Stimulated activated naive B cell treated with anti-CD40 and anti-IgM and Interleukin-4, amounts not matched to agents 10 μg/mL and 1 μg/mL and 100 μg/mL, for 72 hours (primary cell): ENCODE measurements at regions not wholly inside any gene's neighbourhood (a gene's known extent, or its start where the extent isn't known, plus 50 kb on each side); places are given as distances from the start of the nearest gene placed in this dataset.

Experiments
- ATAC-seq, 2 donors: fragments of 150-1000 bp; cut with Tn5 transposase; replicated peaks; 2 replicates each; pipeline ENCODE4 v1.10.0; 2021; ENCODE audit warnings: moderate library complexity in 1 of 2
- DNase-seq: peaks from one replicate; pipeline ENCODE4 v3.0.0; 2021
- H3K27ac Mint-ChIP-seq: one replicate; pipeline ENCODE4 v1.8.0; 2022; ENCODE audit warnings: mild to moderate bottlenecking, mixed read lengths
- H3K27me3 Mint-ChIP-seq, 2 donors: one replicate each; pipeline ENCODE4 v1.8.0; 2022; ENCODE audit warnings: mixed read lengths in 2 of 2
- H3K36me3 Mint-ChIP-seq, 2 donors: one replicate each; pipeline ENCODE4 v1.8.0; 2022; ENCODE audit warnings: mixed read lengths in 2 of 2, mild to moderate bottlenecking in 1 of 2
- H3K4me1 Mint-ChIP-seq, 2 donors: one replicate each; pipeline ENCODE4 v1.8.0; 2022; ENCODE audit warnings: mixed read lengths in 2 of 2, mild to moderate bottlenecking in 1 of 2
- H3K4me3 Mint-ChIP-seq, 2 donors: one replicate each; pipeline ENCODE4 v1.8.0; 2022; ENCODE audit warnings: mild to moderate bottlenecking in 2 of 2, mixed read lengths in 2 of 2, moderate library complexity in 1 of 2
- H3K9me3 Mint-ChIP-seq, 2 donors: one replicate each; pipeline ENCODE4 v1.8.0; 2022; ENCODE audit warnings: mixed read lengths in 2 of 2, mild to moderate bottlenecking in 1 of 2

DNA sequence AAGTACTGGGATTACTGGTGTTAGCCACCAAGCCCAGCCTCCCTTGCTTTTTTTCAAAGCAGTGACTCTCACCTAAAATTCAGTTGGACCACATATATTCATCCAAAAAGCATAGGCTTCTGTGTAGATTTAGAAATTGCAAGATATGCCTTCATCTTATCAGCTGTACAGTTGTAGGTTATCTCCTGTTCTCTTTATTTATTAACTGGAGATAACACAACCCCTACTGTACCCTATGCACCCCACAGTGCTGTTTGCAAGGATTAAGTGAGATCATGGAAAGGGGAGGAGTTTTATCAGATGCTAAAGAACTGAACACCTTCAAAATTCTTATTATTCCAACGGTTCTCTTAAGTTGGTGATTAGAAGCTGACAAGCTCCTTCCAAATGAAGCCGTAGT lies 164.4 kb upstream of the JARID2 start:
- H3K27ac Mint-ChIP-seq = no peak overlapping the region
- H3K36me3 Mint-ChIP-seq = no peaks in the 10 kb centered on the region
- H3K27me3 Mint-ChIP-seq = no peaks in the 10 kb centered on the region
- ATAC-seq (no peak), DNase-seq (no peak)
- peaks cover 7 to 8% of the 10 kb centered on the region in 2 donors for H3K4me1 Mint-ChIP-seq
- no peaks in the 10 kb centered on the region for H3K9me3 Mint-ChIP-seq
- H3K4me3 Mint-ChIP-seq = no peak overlapping the region

GRCh38 chr6:15082708-15083107 lies 163.2 kb upstream of the JARID2 start:
- Mint-ChIP-seq H3K36me3 (no peaks in the 10 kb centered on the region), H3K27ac (no peak overlapping the region), H3K4me3 (no peak overlapping the region), H3K4me1 (peaks cover 12 to 20% of the 10 kb centered on the region in 2 donors), H3K9me3 (no peaks in the 10 kb centered on the region), H3K27me3 (no peaks in the 10 kb centered on the region)
- DNase-seq (no peak), ATAC-seq (no peak)

DNA sequence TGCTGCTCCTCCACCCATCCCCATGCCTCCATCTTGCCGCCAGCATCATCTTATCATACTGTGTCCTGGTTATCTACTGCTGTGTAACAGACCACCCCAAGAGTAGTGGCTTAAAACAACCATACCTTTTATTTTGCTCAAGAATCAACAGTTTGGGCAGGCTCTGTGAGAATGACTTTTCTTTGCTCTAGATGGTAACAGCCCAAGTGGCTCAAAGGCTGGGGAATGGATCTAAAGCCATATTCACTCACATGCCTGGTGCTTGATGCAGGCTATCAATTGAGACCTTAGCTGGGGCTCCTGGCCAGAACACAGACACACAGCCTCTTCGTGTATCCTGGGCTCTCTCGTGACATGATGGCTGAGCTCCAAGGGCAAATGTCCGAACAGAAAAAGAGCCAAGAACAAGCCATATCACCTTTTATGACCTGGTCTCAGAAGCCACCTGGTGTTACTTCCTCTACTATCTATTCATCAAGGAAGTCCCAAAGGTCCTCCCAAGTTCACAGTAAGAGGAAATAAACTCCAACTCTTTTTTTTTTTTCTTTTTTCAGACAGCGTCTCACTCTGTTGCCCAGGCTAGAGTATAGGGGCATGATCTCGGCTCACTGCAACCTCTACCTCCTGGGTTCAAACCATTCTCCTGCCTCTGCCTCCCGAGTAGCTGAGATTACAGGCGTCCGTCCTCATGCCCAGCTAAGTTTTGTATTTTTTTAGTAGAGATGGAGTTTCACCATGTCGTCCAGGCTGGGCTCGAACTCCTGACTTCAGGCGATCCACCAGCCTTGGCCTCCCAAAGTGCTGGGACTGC lies 159.3 kb upstream of the JARID2 start:
- no peak overlapping the region for H3K4me3 Mint-ChIP-seq
- H3K4me1 Mint-ChIP-seq = peaks cover 11 to 22% of the 10 kb centered on the region in 2 donors
- ATAC-seq (peak; percentile 45 to 57), DNase-seq (no peak)
- H3K9me3 Mint-ChIP-seq = no peaks in the 10 kb centered on the region
- no peaks in the 10 kb centered on the region for H3K36me3 Mint-ChIP-seq
- no peak overlapping the region for H3K27ac Mint-ChIP-seq
- no peaks in the 10 kb centered on the region for H3K27me3 Mint-ChIP-seq

DNA sequence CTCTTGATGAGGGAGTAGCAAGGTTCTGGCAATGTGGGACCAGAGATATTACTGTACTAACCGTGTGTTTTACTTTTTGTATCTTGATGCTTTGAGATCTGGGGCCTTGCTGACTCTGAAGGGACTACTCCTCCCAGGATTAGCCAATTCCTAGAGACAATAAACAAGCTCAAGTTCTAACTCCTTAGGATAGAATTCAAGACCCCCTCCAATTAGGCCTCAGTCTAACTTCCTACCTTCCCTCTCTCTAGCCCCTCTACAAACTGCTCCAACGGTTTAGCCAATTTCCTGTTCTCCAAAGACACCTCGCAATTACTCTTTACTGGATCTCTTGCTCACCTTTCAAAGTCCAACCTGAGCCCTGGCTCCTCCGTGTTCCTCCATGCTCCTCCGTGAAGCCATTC lies 158.7 kb upstream of the JARID2 start:
- Mint-ChIP-seq H3K27ac (no peak overlapping the region), H3K27me3 (no peaks in the 10 kb centered on the region), H3K4me1 (peaks cover 11 to 22% of the 10 kb centered on the region in 2 donors), H3K4me3 (no peak overlapping the region), H3K9me3 (no peaks in the 10 kb centered on the region), H3K36me3 (no peaks in the 10 kb centered on the region)
- no peak for ATAC-seq
- DNase-seq = no peak

DNA sequence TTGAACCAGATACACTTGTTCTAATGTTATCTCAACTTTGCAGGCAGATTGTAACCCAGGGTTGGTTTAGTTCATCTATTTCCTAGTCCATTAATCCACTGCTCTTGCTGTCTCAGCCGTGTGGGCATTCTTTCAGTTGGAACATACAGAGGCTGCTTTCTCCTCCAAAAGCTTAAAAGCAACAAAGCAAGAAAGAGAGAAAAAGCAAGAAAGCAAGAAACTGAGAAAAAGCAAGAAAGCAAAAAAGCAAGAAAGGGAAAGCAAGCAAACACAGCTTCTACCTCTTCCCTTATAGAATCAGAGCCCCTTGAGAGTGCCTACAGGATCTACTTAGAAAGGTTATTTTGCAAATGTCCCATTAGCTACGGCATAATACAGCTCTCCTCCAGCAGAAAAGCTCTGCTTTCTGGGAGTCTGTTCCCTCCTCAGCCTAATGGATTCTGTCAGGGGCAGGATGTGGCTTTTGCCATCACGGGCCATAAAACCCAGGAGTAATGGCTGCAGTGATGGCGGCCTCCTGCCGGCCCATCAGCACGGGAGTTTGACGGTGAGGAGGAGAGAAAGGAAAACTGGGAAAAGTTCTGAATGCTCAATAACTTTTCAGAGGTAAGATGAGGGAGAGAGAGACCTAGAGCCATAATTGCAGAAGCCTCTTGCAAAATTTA lies 156.8 kb upstream of the JARID2 start:
- no peak overlapping the region for H3K27ac Mint-ChIP-seq
- H3K9me3 Mint-ChIP-seq = no peaks in the 10 kb centered on the region
- H3K4me3 Mint-ChIP-seq = no peak overlapping the region
- ATAC-seq (no peak), DNase-seq (no peak)
- H3K4me1 Mint-ChIP-seq = peaks cover 11 to 22% of the 10 kb centered on the region in 2 donors
- H3K36me3 Mint-ChIP-seq = no peaks in the 10 kb centered on the region
- no peaks in the 10 kb centered on the region for H3K27me3 Mint-ChIP-seq

GRCh38 chr6:15089569-15090144 lies 156.2 kb upstream of the JARID2 start:
- no peaks in the 10 kb centered on the region for H3K36me3 Mint-ChIP-seq
- DNase-seq = no peak
- no peak for ATAC-seq
- no peak overlapping the region for H3K27ac Mint-ChIP-seq
- H3K4me3 Mint-ChIP-seq = no peak overlapping the region
- H3K9me3 Mint-ChIP-seq = no peaks in the 10 kb centered on the region
- H3K4me1 Mint-ChIP-seq = peaks cover 11 to 22% of the 10 kb centered on the region in 2 donors
- H3K27me3 Mint-ChIP-seq = no peaks in the 10 kb centered on the region

GRCh38 chr6:15090145-15090579 lies 155.7 kb upstream of the JARID2 start:
- no peak overlapping the region for H3K4me3 Mint-ChIP-seq
- DNase-seq (no peak), ATAC-seq (no peak)
- H3K27me3 Mint-ChIP-seq = no peaks in the 10 kb centered on the region
- H3K4me1 Mint-ChIP-seq = peaks cover 11 to 22% of the 10 kb centered on the region in 2 donors
- no peaks in the 10 kb centered on the region for H3K9me3 Mint-ChIP-seq
- H3K36me3 Mint-ChIP-seq = no peaks in the 10 kb centered on the region
- H3K27ac Mint-ChIP-seq = no peak overlapping the region

GRCh38 chr6:15090745-15091384 lies 155.0 kb upstream of the JARID2 start:
- H3K9me3 Mint-ChIP-seq = no peaks in the 10 kb centered on the region
- ATAC-seq = no peak
- H3K4me1 Mint-ChIP-seq = peaks cover 13 to 25% of the 10 kb centered on the region in 2 donors
- H3K4me3 Mint-ChIP-seq = no peak overlapping the region
- no peaks in the 10 kb centered on the region for H3K36me3 Mint-ChIP-seq
- no peak for DNase-seq
- no peak overlapping the region for H3K27ac Mint-ChIP-seq
- no peaks in the 10 kb centered on the region for H3K27me3 Mint-ChIP-seq

DNA sequence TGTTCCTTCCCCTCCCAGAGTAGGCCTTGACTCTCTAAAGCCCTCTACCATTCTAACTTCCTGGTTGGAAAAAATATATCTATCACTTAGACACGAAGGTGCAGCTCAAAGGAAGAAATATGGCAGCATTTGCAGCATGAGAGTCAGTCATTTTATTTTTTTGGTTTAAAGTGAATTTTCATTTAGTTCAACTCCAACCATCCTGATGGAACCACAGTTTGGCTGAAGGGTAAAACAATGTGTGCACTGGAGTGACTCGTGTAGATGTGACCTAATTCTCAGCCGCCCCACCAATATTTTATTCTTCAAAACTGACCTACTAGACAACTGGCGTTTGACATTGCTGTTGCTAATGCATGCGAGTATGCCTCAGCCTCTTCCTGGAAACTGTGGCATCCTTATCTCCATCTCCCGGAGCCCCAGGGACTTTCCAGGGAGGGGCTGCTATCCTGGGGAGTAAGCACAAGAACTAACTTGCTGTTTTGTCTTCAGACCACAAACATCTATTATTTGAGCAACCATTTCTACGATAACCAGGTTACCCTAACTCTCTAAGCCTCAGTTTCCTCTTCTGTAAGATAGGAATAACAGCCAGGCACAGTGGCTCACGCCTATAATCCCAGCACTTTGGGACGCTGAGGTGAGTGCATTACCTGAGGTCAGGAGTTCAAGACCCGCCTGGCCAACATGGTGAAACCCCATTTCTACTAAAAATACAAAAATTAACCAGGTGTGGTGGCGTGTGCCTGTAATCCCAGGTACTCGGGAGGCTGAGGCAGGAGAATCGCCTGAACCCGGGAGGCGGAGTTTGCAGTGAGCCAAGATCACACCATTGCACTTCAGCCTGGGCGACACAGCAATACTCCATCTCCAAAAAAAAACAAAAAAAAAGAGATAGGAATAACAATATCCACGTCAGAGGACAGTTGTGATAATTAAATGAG lies 148.7 kb upstream of the JARID2 start:
- ATAC-seq (no peak), DNase-seq (no peak)
- no peaks in the 10 kb centered on the region for H3K9me3 Mint-ChIP-seq
- H3K4me1 Mint-ChIP-seq = peaks cover 2 to 4% of the 10 kb centered on the region in 2 donors
- no peaks in the 10 kb centered on the region for H3K36me3 Mint-ChIP-seq
- H3K27me3 Mint-ChIP-seq = no peaks in the 10 kb centered on the region
- no peak overlapping the region for H3K27ac Mint-ChIP-seq
- no peak overlapping the region for H3K4me3 Mint-ChIP-seq

DNA sequence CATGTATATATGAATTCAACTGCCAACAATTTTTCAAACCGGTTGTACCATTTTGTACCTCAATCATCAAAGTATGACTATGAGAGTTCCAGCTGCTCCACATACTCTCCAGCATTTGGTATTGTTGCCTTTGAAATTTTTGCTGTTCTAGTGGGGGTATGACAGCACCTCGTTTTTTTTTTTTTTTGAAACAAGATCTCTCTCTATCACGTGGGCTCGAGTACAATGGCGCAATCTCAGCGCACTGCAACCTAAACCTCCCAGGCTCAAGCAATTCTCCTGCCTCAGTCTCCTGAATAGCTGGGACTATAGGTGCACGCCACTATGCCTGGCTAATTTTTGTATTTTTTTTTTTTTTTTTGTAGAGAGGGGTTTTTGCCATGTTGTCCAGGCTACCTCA lies 144.7 kb upstream of the JARID2 start:
- Mint-ChIP-seq H3K4me1 (no peaks in the 10 kb centered on the region), H3K9me3 (peaks cover 3 to 4% of the 10 kb centered on the region in 2 donors), H3K27me3 (no peaks in the 10 kb centered on the region), H3K4me3 (no peak overlapping the region), H3K27ac (no peak overlapping the region), H3K36me3 (peaks cover 0 to 4% of the 10 kb centered on the region in 2 donors)
- DNase-seq (no peak), ATAC-seq (no peak)

DNA sequence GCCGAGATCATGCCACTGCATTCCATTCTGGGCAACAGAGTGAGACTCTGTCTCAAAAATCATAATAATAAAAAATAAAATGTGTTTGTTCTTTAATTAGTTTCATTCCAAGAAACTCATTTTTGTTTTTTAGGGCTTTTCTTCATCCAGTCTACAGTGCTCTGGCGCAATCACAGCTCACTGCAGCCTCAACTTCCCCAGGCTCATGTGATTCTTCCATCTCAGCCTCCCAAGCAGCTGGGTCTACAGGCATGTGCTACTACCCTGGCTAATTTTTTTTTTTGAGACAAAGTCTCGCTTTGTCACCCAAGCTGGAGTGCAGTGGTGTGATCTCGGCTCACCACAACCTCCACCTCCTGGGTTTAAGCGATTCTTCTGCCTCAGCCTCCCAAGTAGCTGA lies 143.6 kb upstream of the JARID2 start:
- Mint-ChIP-seq H3K4me1 (no peaks in the 10 kb centered on the region), H3K9me3 (peaks cover 3 to 6% of the 10 kb centered on the region in 2 donors), H3K27me3 (no peaks in the 10 kb centered on the region), H3K4me3 (no peak overlapping the region), H3K27ac (no peak overlapping the region), H3K36me3 (peaks cover 0 to 4% of the 10 kb centered on the region in 2 donors)
- ATAC-seq (no peak), DNase-seq (no peak)

GRCh38 chr6:15106958-15107643 lies 138.8 kb upstream of the JARID2 start:
- peaks cover 0 to 2% of the 10 kb centered on the region in 2 donors for H3K4me1 Mint-ChIP-seq
- no peak overlapping the region for H3K4me3 Mint-ChIP-seq
- peaks cover 1 to 4% of the 10 kb centered on the region in 2 donors for H3K36me3 Mint-ChIP-seq
- H3K9me3 Mint-ChIP-seq = peaks cover 3 to 6% of the 10 kb centered on the region in 2 donors
- ATAC-seq = no peak
- no peaks in the 10 kb centered on the region for H3K27me3 Mint-ChIP-seq
- DNase-seq = no peak
- H3K27ac Mint-ChIP-seq = no peak overlapping the region

DNA sequence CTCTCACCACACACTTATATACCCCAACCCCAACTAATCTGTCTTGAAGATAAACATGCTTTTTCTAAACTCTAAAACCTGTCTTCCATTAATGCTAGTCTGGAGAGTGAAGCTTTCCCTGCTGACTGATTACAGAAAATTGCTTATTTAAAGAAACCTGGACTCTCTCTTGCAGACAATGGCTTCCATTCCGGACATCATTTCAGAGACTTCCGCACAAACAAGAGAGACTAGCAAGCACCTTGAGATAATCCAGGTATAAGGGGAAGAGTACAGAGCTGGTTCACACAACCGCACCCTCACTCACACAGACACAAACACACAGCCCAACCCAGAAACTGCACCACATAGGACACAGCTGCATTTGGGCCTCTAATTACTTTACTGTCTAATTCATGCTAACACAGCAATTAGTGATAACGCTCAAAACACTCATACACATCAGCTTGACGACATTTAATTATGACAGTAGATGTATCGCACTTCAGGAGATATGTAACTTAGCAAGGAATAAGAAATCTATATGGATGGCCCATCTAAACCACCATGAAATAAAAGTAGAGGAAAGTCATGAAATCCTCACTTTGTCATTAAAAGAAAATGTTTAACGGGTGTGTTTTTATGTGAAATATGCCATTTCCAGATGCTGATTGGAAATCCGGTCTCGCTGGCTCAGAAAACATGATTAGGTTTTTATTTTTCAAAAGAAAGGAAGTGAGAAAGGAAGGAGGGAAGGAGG lies 138.1 kb upstream of the JARID2 start:
- ATAC-seq = no peak
- Mint-ChIP-seq H3K27ac (no peak overlapping the region), H3K4me3 (no peak overlapping the region), H3K27me3 (no peaks in the 10 kb centered on the region), H3K4me1 (peaks cover 0 to 2% of the 10 kb centered on the region in 2 donors), H3K36me3 (peaks cover 1 to 4% of the 10 kb centered on the region in 2 donors), H3K9me3 (peaks cover 3 to 6% of the 10 kb centered on the region in 2 donors)
- DNase-seq = no peak
